ENCODE measurements at regions not wholly inside any gene's neighbourhood (a gene's known extent, or its start where the extent isn't known, plus 50 kb on each side); places are given as distances from the start of the nearest gene placed in this dataset.

- CTCF ChIA-PET = no interaction called here
- Mint-ChIP-seq H3K36me3 (ENCODE audit: low read depth) (no peaks in the 10 kb centered on the region), H3K9me3 (no peaks in the 10 kb centered on the region), H3K27ac (no peak overlapping the region), H3K4me1 (ENCODE audit: low read depth) (no peaks in the 10 kb centered on the region), H3K27me3 (no peaks in the 10 kb centered on the region), H3K4me3 (no peak overlapping the region)
- POLR2A ChIA-PET = no interaction called here
- no peak for TF ChIP-seq CTCF (IDR thresholded peaks at IDR 0.05)
- ATAC-seq = no peak
- DNase-seq = no peak
- intact Hi-C loops (cut with micrococcal nuclease) = no loop called here
Observed at GRCh38 chr4:1499465-1499864, 93.2 kb upstream of the NKX1-1 start.

- no peak for DNase-seq
- no peak for ATAC-seq
- CTCF ChIA-PET = no interaction called here
- intact Hi-C loops (cut with micrococcal nuclease) = no loop called here
- POLR2A ChIA-PET = no interaction called here
- TF ChIP-seq CTCF (IDR thresholded peaks at IDR 0.05) = no peak
- Mint-ChIP-seq H3K4me1 (ENCODE audit: low read depth) (no peaks in the 10 kb centered on the region), H3K36me3 (ENCODE audit: low read depth) (no peaks in the 10 kb centered on the region), H3K9me3 (no peaks in the 10 kb centered on the region), H3K4me3 (no peak overlapping the region), H3K27ac (no peak overlapping the region), H3K27me3 (peaks cover 2% of the 10 kb centered on the region)
Observed at GRCh38 chr4:1497189-1497801, 91.1 kb upstream of the NKX1-1 start.

DNA sequence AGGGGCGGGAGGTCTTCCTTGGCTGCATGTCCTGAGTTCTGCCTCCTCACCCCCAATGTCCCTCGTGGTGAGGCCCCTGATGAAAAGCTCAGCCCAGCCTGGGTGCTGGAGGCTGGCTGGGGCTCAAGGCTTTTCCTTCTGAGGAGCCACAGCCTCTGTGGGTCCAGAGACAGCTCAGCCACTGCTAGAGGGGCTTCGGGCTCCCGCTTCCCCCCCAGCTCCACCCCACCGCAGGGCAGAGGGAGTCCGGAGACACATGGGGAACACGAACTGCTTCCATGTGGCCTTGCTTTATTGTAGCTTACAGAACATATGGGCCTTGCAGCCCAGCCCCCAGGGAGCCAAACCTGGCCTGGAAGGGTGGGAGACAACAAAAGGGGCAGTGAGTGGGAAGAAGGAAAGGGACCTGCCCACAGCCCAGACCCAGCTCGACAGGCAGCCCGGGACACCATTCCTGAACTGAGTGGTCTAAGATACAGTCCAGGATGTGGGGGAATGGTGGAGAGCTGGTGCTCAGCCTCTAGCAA lies 89.9 kb upstream of the NKX1-1 start:
- intact Hi-C loops (cut with micrococcal nuclease) = no loop called here
- H3K27ac Mint-ChIP-seq = no peak overlapping the region
- ChIA-PET CTCF (no interaction called here), POLR2A (no interaction called here)
- DNase-seq (no peak), ATAC-seq (no peak)
- H3K4me3 Mint-ChIP-seq = no peak overlapping the region
- peaks cover 2% of the 10 kb centered on the region for H3K27me3 Mint-ChIP-seq
- no peaks in the 10 kb centered on the region for H3K36me3 Mint-ChIP-seq (ENCODE audit: low read depth)
- H3K4me1 Mint-ChIP-seq (ENCODE audit: low read depth) = no peaks in the 10 kb centered on the region
- H3K9me3 Mint-ChIP-seq = no peaks in the 10 kb centered on the region
- TF ChIP-seq CTCF (IDR thresholded peaks at IDR 0.05) = no peak

GRCh38 chr4:1495416-1496115 lies 89.3 kb upstream of the NKX1-1 start:
- no peak overlapping the region for H3K4me3 Mint-ChIP-seq
- TF ChIP-seq CTCF (IDR thresholded peaks at IDR 0.05) = no peak
- H3K27me3 Mint-ChIP-seq = peaks cover 2% of the 10 kb centered on the region
- CTCF ChIA-PET = no interaction called here
- H3K27ac Mint-ChIP-seq = no peak overlapping the region
- H3K4me1 Mint-ChIP-seq (ENCODE audit: low read depth) = no peaks in the 10 kb centered on the region
- intact Hi-C loops (cut with micrococcal nuclease) = no loop called here
- POLR2A ChIA-PET = no interaction called here
- H3K36me3 Mint-ChIP-seq (ENCODE audit: low read depth) = no peaks in the 10 kb centered on the region
- no peaks in the 10 kb centered on the region for H3K9me3 Mint-ChIP-seq
- no peak for ATAC-seq
- no peak for DNase-seq

Measured in activated CD8-positive, alpha-beta T cell treated with anti-CD3 and anti-CD28 coated beads for 36 hours (primary cell).